ENCODE measurements at regions not wholly inside any gene's neighbourhood (a gene's known extent, or its start where the extent isn't known, plus 50 kb on each side); places are given as distances from the start of the nearest gene placed in this dataset. TPM values are rescaled to one million over a fixed set of nuclear protein-coding genes. Genes with fewer than 3 reads are reported as not detected.
"Not testable (repeated sequence)": the region's sequence is repeated elsewhere in the genome, so short reads cannot be mapped to it uniquely, and the experiment has no call there.

DNA sequence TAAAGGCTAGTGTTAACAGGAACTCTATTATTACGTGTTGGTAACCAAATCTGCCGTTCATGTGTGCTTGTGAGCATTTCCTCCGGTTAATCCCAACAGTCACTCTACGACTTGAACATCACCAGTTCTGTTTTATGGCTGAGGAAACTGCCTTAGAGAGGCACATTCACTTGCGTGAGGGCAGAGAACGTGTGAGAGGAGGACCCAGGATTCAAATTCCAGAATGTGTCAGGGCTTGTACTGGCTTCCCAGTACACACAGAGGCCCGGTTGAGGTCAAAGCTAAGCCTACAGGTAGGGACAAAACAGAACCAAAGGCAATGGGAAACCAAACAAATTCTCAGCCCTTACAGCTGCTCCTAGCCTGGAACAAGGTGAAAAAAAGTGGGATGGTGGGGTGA lies 66.9 kb upstream of the TENM4 start:
- intact Hi-C loops (cut with DNase I), result no loop called here
- ATAC-seq (no peak), DNase-seq (ENCODE audit: missing footprints) (no peak)

DNA sequence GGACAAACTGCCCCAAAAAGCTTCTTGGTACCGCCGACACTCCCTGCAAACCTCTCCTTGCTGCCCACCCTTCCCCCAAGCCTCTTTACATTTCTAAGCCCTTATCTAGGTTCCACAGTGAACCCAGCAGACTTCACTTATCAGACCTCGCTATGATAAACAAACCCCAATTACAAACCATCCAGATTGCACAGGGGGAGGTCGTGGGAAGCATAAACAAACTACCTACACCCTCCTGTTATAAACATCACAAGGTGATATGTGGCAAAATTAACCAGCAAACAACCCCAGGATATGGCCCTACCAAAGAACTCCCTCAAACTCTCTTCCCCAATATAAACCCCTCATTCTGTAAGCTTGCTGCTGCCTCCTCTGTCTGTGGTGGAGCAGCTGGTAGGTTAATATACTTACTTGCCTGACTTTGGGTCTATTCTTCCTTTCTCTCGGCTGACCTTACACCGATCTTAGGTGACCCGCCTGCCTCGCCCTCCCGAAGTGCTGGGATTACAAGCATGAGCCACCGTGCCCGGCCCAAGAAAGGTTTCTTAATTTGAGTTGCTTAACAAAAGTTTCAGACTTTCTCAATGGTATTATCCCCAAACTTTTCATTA lies 66.0 kb upstream of the TENM4 start:
- DNase-seq (ENCODE audit: missing footprints), result no peak
- no peak for ATAC-seq
- intact Hi-C loops (cut with DNase I), result no loop called here

DNA sequence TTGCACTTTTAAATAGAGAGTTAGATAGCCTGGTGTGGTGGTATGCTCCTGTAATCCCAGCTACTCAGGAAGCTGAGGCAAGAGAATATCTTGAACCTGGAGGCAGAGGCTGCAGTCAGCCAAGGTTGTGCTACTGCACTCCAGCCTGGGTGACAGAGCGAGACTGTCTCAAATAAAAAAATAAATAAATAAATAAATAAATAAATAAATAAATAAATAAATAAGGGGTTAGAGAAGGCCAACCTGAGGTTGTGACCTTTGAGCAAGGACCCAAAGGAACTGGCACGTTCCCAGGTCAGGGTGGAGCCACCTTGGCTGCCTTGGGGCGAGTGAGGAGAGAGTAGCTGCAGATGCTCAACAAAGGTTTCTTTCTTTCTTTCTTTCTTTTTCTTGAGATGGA lies 65.3 kb upstream of the TENM4 start:
- intact Hi-C loops (cut with DNase I), result no loop called here
- no peak for ATAC-seq

DNA sequence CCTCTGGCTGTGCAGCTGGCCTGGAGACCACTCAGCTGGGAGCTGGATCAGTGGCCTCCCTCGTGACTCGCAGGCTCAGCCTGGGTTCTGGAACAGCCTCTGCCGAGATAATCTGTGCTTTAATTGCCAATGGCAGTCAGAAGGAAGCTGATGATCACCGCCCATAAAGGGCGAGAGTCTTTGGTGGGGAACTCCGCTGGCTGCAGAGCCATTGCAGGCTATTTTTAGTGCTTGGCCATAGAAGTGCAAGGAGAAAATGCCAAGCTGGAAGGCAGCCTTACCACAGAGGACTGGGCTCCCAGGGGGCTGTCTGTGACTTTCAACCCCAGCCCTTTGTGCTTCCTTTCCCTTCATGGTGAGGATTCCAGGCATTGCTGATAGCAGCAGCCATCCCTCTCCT lies 62.2 kb upstream of the TENM4 start:
- ATAC-seq (peak; percentile 83), DNase-seq (ENCODE audit: missing footprints) (peak; percentile 71)

More for the DNA sequence above, 65.3 kb upstream of the TENM4 start:
- DNase-seq (ENCODE audit: missing footprints), result no peak

DNA sequence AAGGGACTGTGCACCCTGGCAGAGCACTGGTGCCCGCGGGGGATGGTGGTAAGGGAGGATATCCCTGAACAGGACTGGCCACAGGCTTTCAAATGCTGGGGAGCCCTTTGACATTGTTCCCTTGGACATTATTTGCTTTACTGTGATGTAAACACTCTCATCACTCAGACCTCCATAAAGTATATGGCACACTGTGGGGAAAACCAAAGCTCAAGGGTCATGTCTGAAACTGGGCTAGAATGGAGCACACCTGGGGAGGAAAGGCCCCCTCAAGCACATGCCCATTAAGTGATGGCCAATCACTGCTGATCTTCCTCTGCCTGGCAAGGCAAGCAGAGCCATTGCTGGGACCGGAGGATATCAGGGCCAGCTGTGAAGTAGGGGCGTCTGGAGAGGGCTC lies 60.9 kb upstream of the TENM4 start:
- DNase-seq (ENCODE audit: missing footprints) (no peak), ATAC-seq (no peak)
- intact Hi-C loops (cut with DNase I), result no loop called here

More for the DNA sequence above, 62.2 kb upstream of the TENM4 start:
- intact Hi-C loops (cut with DNase I), result no loop called here

DNA sequence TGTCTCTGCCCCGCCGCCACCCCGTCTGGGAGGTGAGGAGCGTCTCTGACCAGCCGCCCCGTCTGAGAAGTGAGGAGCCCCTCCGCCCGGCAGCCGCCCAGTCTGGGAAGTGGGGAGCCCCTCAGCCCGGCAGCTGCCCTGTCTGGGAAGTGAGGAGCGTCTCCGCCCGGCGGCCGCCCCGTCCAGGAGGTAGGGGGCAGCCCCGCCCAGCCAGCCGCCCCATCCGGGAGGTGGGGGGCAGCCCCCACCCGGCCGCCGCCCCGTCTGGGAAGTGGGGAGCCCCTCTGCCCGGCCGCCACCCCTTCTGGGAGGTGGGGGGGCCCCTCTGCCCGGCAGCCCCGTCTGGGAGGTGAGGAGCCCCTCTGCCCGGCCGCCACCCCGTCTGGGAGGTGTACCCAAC lies 59.1 kb upstream of the TENM4 start:
- not testable (repeated sequence) for DNase-seq (ENCODE audit: missing footprints); ATAC-seq
- intact Hi-C loops (cut with DNase I), result loop anchor here (10.0 kb wide), 1 partner anchor 105 kb away; no protein-coding TSS in a partner anchor

DNA sequence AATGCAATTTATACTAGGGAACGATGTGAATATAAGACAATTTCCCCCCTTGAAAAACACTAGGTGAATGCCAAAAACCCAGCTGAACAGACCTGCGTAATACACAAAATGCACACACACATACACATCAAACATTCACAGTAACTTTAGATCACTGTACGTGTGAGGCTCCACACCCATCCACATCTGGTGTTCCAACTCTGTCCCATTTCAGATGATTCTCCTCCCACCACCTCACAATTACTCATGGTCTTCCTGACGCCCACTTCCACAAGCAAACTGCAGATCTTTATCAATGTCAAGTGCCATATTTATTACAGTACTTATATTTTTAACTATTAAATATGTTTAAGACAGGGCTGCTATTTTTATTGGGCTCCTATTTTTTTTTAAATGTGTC lies 57.8 kb upstream of the TENM4 start:
- intact Hi-C loops (cut with DNase I), result loop anchor here (10.0 kb wide), 1 partner anchor 104 kb away; no protein-coding TSS in a partner anchor

DNA sequence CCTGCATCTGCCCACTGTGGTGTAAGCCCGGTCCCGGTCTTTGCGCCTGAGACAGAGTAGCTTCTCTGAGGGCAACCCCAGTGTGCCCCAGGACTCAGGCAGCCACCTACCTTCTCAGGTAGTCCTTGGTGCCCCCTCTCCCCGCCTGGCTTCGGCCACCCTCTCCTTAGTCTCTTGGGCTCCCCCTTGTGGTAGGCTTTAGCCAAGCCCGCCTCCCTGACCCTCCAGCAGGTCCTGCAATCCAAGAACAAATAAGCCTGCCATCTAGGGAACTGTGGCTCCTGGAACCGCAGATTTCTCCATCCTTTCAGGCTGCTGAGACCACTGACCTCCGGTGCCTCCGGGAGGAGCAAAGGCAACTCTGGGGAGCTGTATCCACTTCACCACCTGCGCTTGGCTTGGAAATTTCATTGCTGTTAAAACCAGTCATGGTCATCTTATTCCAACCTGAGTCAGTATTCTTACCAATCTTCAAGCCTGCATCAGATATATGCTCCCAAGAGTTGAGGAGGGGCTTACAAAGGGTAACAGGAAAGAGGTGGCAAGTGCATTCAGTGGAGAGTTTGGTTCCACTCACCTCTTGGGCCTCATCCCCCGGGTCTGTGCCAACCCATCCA lies 52.8 kb upstream of the TENM4 start:
- intact Hi-C loops (cut with DNase I), result loop anchor here (10.0 kb wide), 1 partner anchor 99 kb away; no protein-coding TSS in a partner anchor
- ATAC-seq (peak; percentile 75), DNase-seq (ENCODE audit: missing footprints) (no peak)

More for the DNA sequence above, 57.8 kb upstream of the TENM4 start:
- DNase-seq (ENCODE audit: missing footprints) (no peak), ATAC-seq (no peak)

DNA sequence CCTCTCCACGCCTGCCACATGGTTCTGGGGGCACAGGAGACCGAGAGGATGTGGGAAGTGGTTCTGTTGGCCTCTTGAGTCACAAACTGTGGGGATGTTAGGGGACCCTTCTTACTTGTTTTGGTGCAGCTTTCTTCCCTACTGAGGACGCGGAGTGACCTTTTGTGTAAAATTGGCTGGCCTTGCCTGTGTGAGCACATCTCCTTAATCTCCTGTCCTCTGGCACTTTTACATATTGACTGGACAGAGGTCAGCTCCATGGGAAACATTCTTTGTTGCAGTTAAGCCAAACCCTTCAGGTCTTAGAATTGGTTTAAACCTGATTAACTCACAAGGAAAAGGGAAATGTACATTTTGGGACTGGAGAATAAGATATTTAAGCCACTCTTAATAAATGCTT lies 51.2 kb upstream of the TENM4 start:
- intact Hi-C loops (cut with DNase I), result loop anchor here (10.0 kb wide), 1 partner anchor 97 kb away; no protein-coding TSS in a partner anchor
- DNase-seq (ENCODE audit: missing footprints) (no peak), ATAC-seq (no peak)

Small RNA genes lying in the stretch of these regions (microRNA-seq; reads per million reads assigned to microRNA genes)
- not detected for gene MIR4300
